HCT116 (cell line): ENCODE measurements at regions not wholly inside any gene's neighbourhood (a gene's known extent, or its start where the extent isn't known, plus 50 kb on each side); places are given as distances from the start of the nearest gene placed in this dataset.

ENCODE experiments used
- ATAC-seq: fragments of 200-7000 bp; cut with Tn5 transposase; 2 replicates; pipeline ENCODE4 v1.9.1; 2020; ENCODE audit warnings: mild to moderate bottlenecking, moderate library complexity
- BruUV-seq: library from RNA; stranded (reverse); fragments of 400-500 nt; replicated peaks from 2 replicates; lab custom pipeline; 2021; lab: Mats Ljungman, UMichigan
- CTCF ChIA-PET: fragments of 300-600 bp; sonication (Branson Sonifier 250); formaldehyde crosslinking; loops from one replicate; lab custom pipeline; 2021; ENCODE audit warnings: antibody characterized with exemption; lab: Charles Lee
- POLR2A ChIA-PET: fragments of 300-600, 350-600 bp; sonication (Branson Sonifier 250); formaldehyde crosslinking; loops from one replicate; lab custom pipeline; 2021; ENCODE audit warnings: antibody characterized with exemption; lab: Charles Lee
- RAD21 ChIA-PET, 2 experiments: fragments of 300-600 bp; sonication (Branson Sonifier 250); formaldehyde crosslinking; loops; one replicate each; lab custom pipeline; 2023; ENCODE audit warnings: low total read pairs in 2 of 2; ENCODE audit not compliant: uncharacterized antibody in 2 of 2, unreplicated experiment in 2 of 2, low non-redundant PET in 1 of 2; lab: Charles Lee
- DNase-seq: peaks from one replicate; pipeline ENCODE4 v3.0.0-alpha.2; 2010; ENCODE audit warnings: low read depth, low spot score
- H2AFZ ChIP-seq: fragments of 200-600 bp; shearing (Covaris generic), sonication (generic); 2 replicates; pipeline ENCODE4 v1.6.1; 2017; ENCODE audit warnings: low read depth, mixed run types, mixed read lengths, antibody characterized with exemption, low read length; ENCODE audit not compliant: poor library complexity, severe bottlenecking
- H3K27ac ChIP-seq: 2 replicates; pipeline ENCODE4 v1.5.1; 2012; ENCODE audit warnings: low read depth, low read length
- H3K27me3 ChIP-seq: fragments of 200-600 bp; sonication (generic); 2 replicates; pipeline ENCODE4 v1.6.1; 2016; ENCODE audit warnings: mixed run types, low read length, mixed read lengths; ENCODE audit not compliant: insufficient read depth
- H3K36me3 ChIP-seq, 2 experiments: fragments of 200-500 bp in 1 of 2; fragments of 200-600 bp in 1 of 2; sonication (Bioruptor generic) in 1 of 2; sonication (generic) in 1 of 2; 2 replicates each; pipeline versions ENCODE4 v1.5.1 to v1.6.1; 2014 to 2016; ENCODE audit warnings: low read length in 2 of 2, inconsistent platforms in 1 of 2, mixed read lengths in 1 of 2, mixed run types in 1 of 2; ENCODE audit not compliant: insufficient read depth in 2 of 2, control insufficient read depth in 1 of 2
- H3K4me1 ChIP-seq, 2 experiments: fragments of 200-600 bp in 1 of 2; sonication (generic) in 1 of 2; 2 replicates each; pipeline versions ENCODE4 v1.5.1 to v1.6.1; 2012 to 2017; ENCODE audit warnings: low read length in 2 of 2, inconsistent platforms in 1 of 2, mild to moderate bottlenecking in 1 of 2, mixed read lengths in 1 of 2, mixed run types in 1 of 2, moderate library complexity in 1 of 2; ENCODE audit not compliant: insufficient read depth in 2 of 2, control insufficient read depth in 1 of 2
- H3K4me2 ChIP-seq: fragments of 200-600 bp; sonication (generic); 2 replicates; pipeline ENCODE4 v1.6.1; 2017; ENCODE audit warnings: mixed run types, low read length, mixed read lengths
- H3K4me3 ChIP-seq, 2 experiments: fragments of 200-600 bp in 1 of 2; sonication (generic) in 1 of 2; replicated peaks in 1 of 2; 2 replicates each; pipeline ENCODE4 v1.5.1; 2011 to 2016; ENCODE audit warnings: low read length in 2 of 2, control low read depth in 1 of 2, low read depth in 1 of 2, mild to moderate bottlenecking in 1 of 2, mixed read lengths in 1 of 2, mixed run types in 1 of 2
- H3K79me2 ChIP-seq: fragments of 200-600 bp; sonication (generic); 2 replicates; pipeline ENCODE4 v1.6.1; 2017; ENCODE audit warnings: mild to moderate bottlenecking, mixed run types, low read length, moderate library complexity, mixed read lengths; ENCODE audit not compliant: insufficient read depth
- H3K9ac ChIP-seq: fragments of 200-600 bp; sonication (generic); 2 replicates; pipeline ENCODE4 v1.6.1; 2016; ENCODE audit warnings: low read length, mixed read lengths
- H3K9me2 ChIP-seq: fragments of 200-600 bp; sonication (generic), shearing (Covaris generic); 2 replicates; pipeline ENCODE4 v1.6.1; 2017; ENCODE audit warnings: mixed run types, mild to moderate bottlenecking, moderate library complexity; ENCODE audit not compliant: insufficient read depth
- H3K9me3 ChIP-seq, 2 experiments: fragments of 200-500 bp in 1 of 2; fragments of 200-600 bp in 1 of 2; sonication (Bioruptor generic) in 1 of 2; sonication (generic) in 1 of 2; 2 replicates each; pipeline ENCODE4 v1.6.1; 2014 to 2017; ENCODE audit warnings: low read length in 2 of 2, mixed read lengths in 2 of 2, inconsistent platforms in 1 of 2, low read depth in 1 of 2, mild to moderate bottlenecking in 1 of 2, mixed run types in 1 of 2, moderate library complexity in 1 of 2; ENCODE audit not compliant: control insufficient read depth in 1 of 2, insufficient read depth in 1 of 2
- H4K20me1 ChIP-seq: fragments of 200-600 bp; sonication (generic), shearing (Covaris generic); 2 replicates; pipeline ENCODE4 v1.6.1; 2017; ENCODE audit warnings: mixed run types, mild to moderate bottlenecking, moderate library complexity; ENCODE audit not compliant: insufficient read depth
- ATF3 ChIP-seq: IDR thresholded peaks from 2 replicates; pipeline ENCODE4 v1.6.1; 2012
- CEBPB ChIP-seq: IDR thresholded peaks from 2 replicates; pipeline ENCODE4 v1.6.1; 2012; ENCODE audit warnings: low read depth
- EGR1 ChIP-seq: IDR thresholded peaks from 2 replicates; pipeline ENCODE4 v1.6.1; 2012; ENCODE audit warnings: low read depth
- EZH2 ChIP-seq: fragments of 200-600 bp; sonication (generic); IDR thresholded peaks from 2 replicates; pipeline ENCODE4 v1.6.1; 2017; ENCODE audit warnings: antibody characterized with exemption, mixed run types
- EZH2phosphoT487 ChIP-seq: fragments of 200-600 bp; IDR thresholded peaks from 2 replicates; pipeline ENCODE4 v1.6.1; 2018; ENCODE audit warnings: antibody characterized with exemption, borderline replicate concordance
- FOSL1 ChIP-seq: IDR thresholded peaks from 2 replicates; pipeline ENCODE4 v1.6.1; 2012; ENCODE audit warnings: low read depth
- JUND ChIP-seq: IDR thresholded peaks from 2 replicates; pipeline ENCODE4 v1.6.1; 2012
- RAD21 ChIP-seq: IDR thresholded peaks from 2 replicates; pipeline ENCODE4 v1.6.1; 2012; ENCODE audit warnings: low read depth, mild to moderate bottlenecking
- SIN3A ChIP-seq: IDR thresholded peaks from 2 replicates; pipeline ENCODE4 v1.6.1; 2012; ENCODE audit warnings: low read depth
- SP1 ChIP-seq: IDR thresholded peaks from 2 replicates; pipeline ENCODE4 v1.6.1; 2012; ENCODE audit warnings: low read depth
- TCF7L2 ChIP-seq: IDR thresholded peaks from 2 replicates; pipeline ENCODE4 v1.7.0; 2011; ENCODE audit warnings: borderline replicate concordance, inconsistent platforms; ENCODE audit not compliant: insufficient read depth, insufficient read length; ENCODE audit errors: extremely low read depth
- YY1 ChIP-seq: IDR thresholded peaks from 2 replicates; pipeline ENCODE4 v1.6.1; 2011; ENCODE audit warnings: low read length, low read depth, moderate library complexity, mild to moderate bottlenecking; ENCODE audit not compliant: insufficient replicate concordance; ENCODE audit errors: extremely low read depth
- ZBTB33 ChIP-seq: IDR thresholded peaks from 2 replicates; pipeline ENCODE4 v1.6.1; 2011; ENCODE audit warnings: mild to moderate bottlenecking, low read length, moderate library complexity; ENCODE audit not compliant: insufficient replicate concordance; ENCODE audit errors: extremely low read depth
- ZFX ChIP-seq: fragments of 450-650 bp; IDR thresholded peaks from 2 replicates; pipeline ENCODE4 v1.6.1; 2017
- ZNF274 ChIP-seq: fragments of 200-500 bp; sonication (Bioruptor generic); IDR thresholded peaks from 2 replicates; pipeline ENCODE4 v1.6.1; 2014; ENCODE audit warnings: mild to moderate bottlenecking, low read depth, low read length, inconsistent platforms
- intact Hi-C: fragments of 100-400 bp; cut with micrococcal nuclease; formaldehyde crosslinking; loops from 2 replicates; pipeline ENCODE4 v1.10.0; 2022
- TF ChIP-seq, protein P1 (sequence below), 3 experiments: fragments of 200-600 bp in 1 of 3; sonication (generic) in 1 of 3; IDR thresholded peaks in 2 of 3; conservative IDR thresholded peaks in 1 of 3; 2 replicates each; pipeline ENCODE4 v1.5.1; 2012 to 2017; ENCODE audit warnings: low read depth in 2 of 3, low read length in 2 of 3, antibody characterized with exemption in 1 of 3, borderline replicate concordance in 1 of 3, control low read depth in 1 of 3, mild to moderate bottlenecking in 1 of 3, mixed read lengths in 1 of 3, mixed run types in 1 of 3, moderate library complexity in 1 of 3; ENCODE audit not compliant: insufficient read depth in 1 of 3

DNA sequence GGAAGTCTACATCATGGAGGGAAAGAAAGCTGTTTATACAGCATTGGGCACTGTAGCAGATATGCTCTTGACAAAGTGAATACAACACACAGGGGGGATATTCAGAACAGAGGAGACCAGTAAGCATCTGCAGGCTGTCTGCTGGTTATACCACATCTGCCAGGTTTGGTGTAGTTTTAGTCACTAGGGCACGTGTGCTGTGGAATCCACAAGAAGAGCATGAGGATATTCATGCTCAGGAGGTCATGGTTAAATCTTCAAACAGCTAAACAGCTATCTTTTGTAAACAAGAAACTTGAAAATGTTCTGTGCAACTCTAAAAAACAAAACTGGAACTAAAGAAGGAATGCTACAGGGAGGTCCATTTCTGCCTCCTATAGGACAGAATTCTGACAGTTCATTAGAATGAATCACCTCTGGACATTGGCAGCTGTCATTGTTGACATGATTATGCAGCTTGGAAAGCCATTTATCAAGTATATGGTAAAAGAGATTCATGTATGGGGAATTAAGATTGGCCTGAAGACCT, 175.8 kb downstream of the RCHY1 start:
- ChIA-PET CTCF (no interaction called here), POLR2A (no interaction called here), RAD21 (no interaction called here)
- Histone ChIP-seq H3K9ac (no peak overlapping the region), H2AFZ (no peak overlapping the region), H3K36me3 (no peaks in the 10 kb centered on the region), H3K9me3 (no peaks in the 10 kb centered on the region), H3K4me1 (no peaks in the 10 kb centered on the region), H3K79me2 (no peaks in the 10 kb centered on the region), H4K20me1 (no peaks in the 10 kb centered on the region), H3K27ac (no peak overlapping the region), H3K9me2 (no peaks in the 10 kb centered on the region), H3K27me3 (peaks cover 14% of the 10 kb centered on the region), H3K4me3 (no peak overlapping the region), H3K4me2 (no peak overlapping the region)
- DNase-seq, result no peak
- no peak for TF ChIP-seq SIN3A
- no peak for TF ChIP-seq TCF7L2
- ATAC-seq, result no peak
- intact Hi-C loops, result no loop called here
- BruUV-seq, result no TSS peak

DNA sequence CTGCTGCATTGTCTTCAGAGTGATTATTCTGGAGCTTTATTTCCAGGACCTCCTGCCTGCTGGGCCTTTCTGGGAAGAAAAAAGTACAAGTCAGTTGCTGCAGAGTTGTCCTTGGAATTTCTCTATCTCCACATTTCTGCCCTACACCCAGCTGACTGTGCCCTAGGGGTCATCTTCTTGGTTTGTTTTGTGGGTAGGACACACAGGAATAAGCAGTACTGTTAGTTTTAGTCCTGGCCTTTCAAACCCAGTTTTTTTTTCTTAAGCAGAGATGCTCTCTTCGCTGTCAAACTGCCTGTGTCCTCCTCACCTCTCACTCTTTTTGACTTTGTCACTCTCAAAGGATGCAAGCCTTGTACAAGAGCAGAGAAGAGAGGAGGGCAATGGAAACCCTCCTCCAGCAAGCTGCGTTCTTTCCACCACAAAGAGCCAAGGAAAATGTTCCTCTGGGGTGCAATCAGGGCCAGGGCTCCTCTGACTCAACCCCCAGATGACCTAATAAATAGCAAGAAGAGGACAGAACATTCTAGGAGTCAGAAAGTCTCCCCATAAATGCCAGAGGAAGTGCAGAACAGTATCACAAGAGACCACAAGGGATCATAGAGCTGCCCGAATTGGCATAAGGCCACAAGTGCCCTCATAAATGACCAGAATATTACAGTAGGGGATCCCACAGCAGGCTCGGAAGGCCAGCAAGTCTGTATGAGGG, 186.2 kb downstream of the RCHY1 start:
- ChIA-PET CTCF (no interaction called here), POLR2A (no interaction called here), RAD21 (no interaction called here)
- intact Hi-C loops, result no loop called here
- Histone ChIP-seq H3K9ac (no peak overlapping the region), H3K9me2 (no peaks in the 10 kb centered on the region), H3K4me2 (no peak overlapping the region), H3K9me3 (no peaks in the 10 kb centered on the region), H3K4me1 (no peaks in the 10 kb centered on the region), H3K36me3 (no peaks in the 10 kb centered on the region), H3K27ac (no peak overlapping the region), H4K20me1 (no peaks in the 10 kb centered on the region), H2AFZ (no peak overlapping the region), H3K4me3 (no peak overlapping the region), H3K27me3 (peaks cover 18% of the 10 kb centered on the region; the same call in 1 of the 2 replicates), H3K79me2 (no peaks in the 10 kb centered on the region)
- BruUV-seq, result no TSS peak
- ATAC-seq (no peak), DNase-seq (no peak)
- TF ChIP-seq YY1 (no peak), TCF7L2 (no peak), ZFX (no peak), CEBPB (no peak), ZNF274 (no peak), EGR1 (no peak), EZH2 (no peak), FOSL1 (no peak), EZH2phosphoT487 (no peak), ATF3 (no peak), SIN3A (no peak), ZBTB33 (no peak), SP1 (no peak), RAD21 (no peak), JUND (no peak)
- TF ChIP-seq, protein P1, sequence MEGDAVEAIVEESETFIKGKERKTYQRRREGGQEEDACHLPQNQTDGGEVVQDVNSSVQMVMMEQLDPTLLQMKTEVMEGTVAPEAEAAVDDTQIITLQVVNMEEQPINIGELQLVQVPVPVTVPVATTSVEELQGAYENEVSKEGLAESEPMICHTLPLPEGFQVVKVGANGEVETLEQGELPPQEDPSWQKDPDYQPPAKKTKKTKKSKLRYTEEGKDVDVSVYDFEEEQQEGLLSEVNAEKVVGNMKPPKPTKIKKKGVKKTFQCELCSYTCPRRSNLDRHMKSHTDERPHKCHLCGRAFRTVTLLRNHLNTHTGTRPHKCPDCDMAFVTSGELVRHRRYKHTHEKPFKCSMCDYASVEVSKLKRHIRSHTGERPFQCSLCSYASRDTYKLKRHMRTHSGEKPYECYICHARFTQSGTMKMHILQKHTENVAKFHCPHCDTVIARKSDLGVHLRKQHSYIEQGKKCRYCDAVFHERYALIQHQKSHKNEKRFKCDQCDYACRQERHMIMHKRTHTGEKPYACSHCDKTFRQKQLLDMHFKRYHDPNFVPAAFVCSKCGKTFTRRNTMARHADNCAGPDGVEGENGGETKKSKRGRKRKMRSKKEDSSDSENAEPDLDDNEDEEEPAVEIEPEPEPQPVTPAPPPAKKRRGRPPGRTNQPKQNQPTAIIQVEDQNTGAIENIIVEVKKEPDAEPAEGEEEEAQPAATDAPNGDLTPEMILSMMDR (IDR thresholded peaks at IDR 0.05 in 2 of 3, conservative IDR thresholded peaks at IDR 0.05 in 1 of 3; ENCODE audit: borderline replicate concordance in 1 of 3, insufficient read depth in 1 of 3, low read depth in 2 of 3, low read length in 2 of 3), result no peak
